Trophoblast cell (in vitro differentiated cells and primary cell): ENCODE measurements at regions not wholly inside any gene's neighbourhood (a gene's known extent, or its start where the extent isn't known, plus 50 kb on each side); places are given as distances from the start of the nearest gene placed in this dataset.

Source experiments
- DNase-seq, 2 donors: peaks; one replicate each; pipeline ENCODE4 v3.0.0-alpha.2; 2016
- H2AFZ ChIP-seq: 2 replicates; pipeline ENCODE4 v1.6.1; 2013; ENCODE audit warnings: low read length, moderate library complexity, mild to moderate bottlenecking; ENCODE audit not compliant: insufficient read depth, poor library complexity
- H2AK5ac ChIP-seq: 2 replicates; pipeline ENCODE4 v1.6.1; 2013; ENCODE audit warnings: mild to moderate bottlenecking, low read length
- H2BK120ac ChIP-seq: 2 replicates; pipeline ENCODE4 v1.6.1; 2013; ENCODE audit warnings: low read length, mild to moderate bottlenecking, moderate library complexity; ENCODE audit not compliant: insufficient read depth, poor library complexity
- H2BK12ac ChIP-seq: 2 replicates; pipeline ENCODE4 v1.6.1; 2013; ENCODE audit warnings: mild to moderate bottlenecking, low read length, moderate library complexity
- H2BK5ac ChIP-seq: 2 replicates; pipeline ENCODE4 v1.6.1; 2013; ENCODE audit warnings: low read length, low read depth, moderate library complexity, mild to moderate bottlenecking; ENCODE audit not compliant: poor library complexity
- H3K14ac ChIP-seq: 2 replicates; pipeline ENCODE4 v1.6.1; 2013; ENCODE audit warnings: mild to moderate bottlenecking, low read length
- H3K18ac ChIP-seq: 2 replicates; pipeline ENCODE4 v1.6.1; 2013; ENCODE audit warnings: mild to moderate bottlenecking, low read length
- H3K23ac ChIP-seq: 2 replicates; pipeline ENCODE4 v1.6.1; 2013; ENCODE audit warnings: low read length
- H3K27ac ChIP-seq: 2 replicates; pipeline ENCODE4 v1.5.1; 2013; ENCODE audit warnings: low read depth, mild to moderate bottlenecking, inconsistent platforms, low read length, moderate library complexity
- H3K27me3 ChIP-seq: 2 replicates; pipeline ENCODE4 v1.6.1; 2013; ENCODE audit warnings: inconsistent platforms, mild to moderate bottlenecking, low read length, moderate library complexity; ENCODE audit not compliant: insufficient read depth
- H3K36me3 ChIP-seq, 2 experiments: 1 replicate in 1 of 2; 2 replicates in 1 of 2; pipeline ENCODE4 v1.6.1; 2013; ENCODE audit warnings: low read length in 2 of 2, mild to moderate bottlenecking in 2 of 2, moderate library complexity in 1 of 2; ENCODE audit not compliant: insufficient read depth in 2 of 2, control insufficient read depth in 1 of 2
- H3K4ac ChIP-seq: 2 replicates; pipeline ENCODE4 v1.6.1; 2013; ENCODE audit warnings: low read depth, mild to moderate bottlenecking, low read length, moderate library complexity
- H3K4me1 ChIP-seq, 2 experiments: 1 replicate in 1 of 2; 2 replicates in 1 of 2; pipeline ENCODE4 v1.6.1; 2013; ENCODE audit warnings: low read length in 2 of 2, mild to moderate bottlenecking in 2 of 2, moderate library complexity in 1 of 2; ENCODE audit not compliant: insufficient read depth in 2 of 2, control insufficient read depth in 1 of 2
- H3K4me2 ChIP-seq: 2 replicates; pipeline ENCODE4 v1.6.1; 2013; ENCODE audit warnings: inconsistent platforms, mild to moderate bottlenecking, low read length, moderate library complexity
- H3K4me3 ChIP-seq: 2 replicates; pipeline ENCODE4 v1.5.1; 2013; ENCODE audit warnings: mild to moderate bottlenecking, low read depth, low read length, inconsistent platforms
- H3K79me1 ChIP-seq: one replicate; pipeline ENCODE4 v1.6.1; 2013; ENCODE audit warnings: low read length
- H3K79me2 ChIP-seq: 2 replicates; pipeline ENCODE4 v1.6.1; 2013; ENCODE audit warnings: low read length, mild to moderate bottlenecking; ENCODE audit not compliant: control insufficient read depth, insufficient read depth, poor library complexity
- H3K9ac ChIP-seq: 2 replicates; pipeline ENCODE4 v1.6.1; 2013; ENCODE audit warnings: mild to moderate bottlenecking, low read length
- H3K9me3 ChIP-seq: 2 replicates; pipeline ENCODE4 v1.6.1; 2013; ENCODE audit warnings: low read depth, mild to moderate bottlenecking, control low read depth, inconsistent platforms, low read length; ENCODE audit not compliant: insufficient read depth
- H4K12ac ChIP-seq: 2 replicates; pipeline ENCODE4 v1.6.1; 2013; ENCODE audit warnings: low read depth, mild to moderate bottlenecking, low read length, moderate library complexity
- H4K8ac ChIP-seq: 2 replicates; pipeline ENCODE4 v1.6.1; 2013; ENCODE audit warnings: low read depth, mild to moderate bottlenecking, low read length, moderate library complexity
- H4K91ac ChIP-seq: one replicate; pipeline ENCODE4 v1.6.1; 2013; ENCODE audit warnings: low read depth, mild to moderate bottlenecking, low read length, moderate library complexity
- WGBS: extraction: QIAGEN DNeasy Blood & Tissue Kit; methylation state at CpG from one replicate; pipeline ENCODE4 v1.1.7; 2013; ENCODE audit warnings: missing lambda C conversion rate; ENCODE audit not compliant: insufficient read length, insufficient coverage; ENCODE audit errors: extremely low coverage; 5-methylcytosine and 5-hydroxymethylcytosine counted together

- H3K23ac ChIP-seq = no peak overlapping the region
- H2BK120ac ChIP-seq = no peak overlapping the region
- no peaks in the 10 kb centered on the region for H3K36me3 ChIP-seq
- no peak overlapping the region for H3K18ac ChIP-seq
- H3K27ac ChIP-seq = no peak overlapping the region
- H2BK5ac ChIP-seq = no peak overlapping the region
- H3K4me3 ChIP-seq = no peak overlapping the region
- no peaks in the 10 kb centered on the region for H3K79me1 ChIP-seq
- H4K8ac ChIP-seq = no peak overlapping the region
- H3K27me3 ChIP-seq = no peaks in the 10 kb centered on the region
- H3K9ac ChIP-seq = no peak overlapping the region
- no peak overlapping the region for H3K4me2 ChIP-seq
- H3K4me1 ChIP-seq = no peaks in the 10 kb centered on the region
- no peak overlapping the region for H3K4ac ChIP-seq
- no peak overlapping the region for H3K14ac ChIP-seq
- H2BK12ac ChIP-seq = no peak overlapping the region
- no peak overlapping the region for H4K12ac ChIP-seq
- no peak overlapping the region for H4K91ac ChIP-seq
- no CpG with 5 or more reads among the region's 7 CpGs for WGBS
- H3K9me3 ChIP-seq = no peaks in the 10 kb centered on the region
- H2AFZ ChIP-seq = no peak overlapping the region
- H3K79me2 ChIP-seq = no peaks in the 10 kb centered on the region
- no peak for DNase-seq
- H2AK5ac ChIP-seq = no peak overlapping the region
These were observed 95.5 kb upstream of the MGMT start for GRCh38 chr10:129371541-129371940.

DNA sequence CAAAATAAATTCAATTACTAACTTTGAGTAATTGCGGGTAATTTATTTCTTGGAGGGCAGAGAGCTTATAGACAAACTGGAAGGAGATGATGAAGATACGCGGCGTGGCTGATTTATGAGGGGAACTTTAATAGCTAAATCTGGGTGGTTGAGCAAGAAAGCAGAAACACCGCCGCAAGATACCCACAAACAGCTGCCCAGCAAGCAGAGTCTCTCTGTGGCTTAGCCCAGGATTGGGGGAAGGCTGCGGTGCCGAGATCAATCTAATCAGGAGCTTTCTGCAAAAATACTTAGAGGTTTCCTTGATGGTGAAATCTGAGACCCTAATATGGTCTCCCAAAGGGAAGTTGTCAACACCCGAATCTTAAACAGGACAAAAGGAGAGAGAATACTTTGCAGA lies 94.9 kb upstream of the MGMT start:
- Histone ChIP-seq H2AFZ (no peak overlapping the region), H3K4me3 (no peak overlapping the region), H2BK120ac (no peak overlapping the region), H3K79me1 (no peaks in the 10 kb centered on the region), H2AK5ac (no peak overlapping the region), H2BK12ac (no peak overlapping the region), H3K9ac (no peak overlapping the region), H3K4me2 (no peak overlapping the region), H3K79me2 (no peaks in the 10 kb centered on the region), H3K9me3 (no peaks in the 10 kb centered on the region), H3K27me3 (no peaks in the 10 kb centered on the region), H4K12ac (no peak overlapping the region), H3K18ac (no peak overlapping the region), H4K91ac (no peak overlapping the region), H2BK5ac (no peak overlapping the region), H3K4ac (no peak overlapping the region), H4K8ac (no peak overlapping the region), H3K4me1 (no peaks in the 10 kb centered on the region), H3K23ac (no peak overlapping the region), H3K14ac (no peak overlapping the region), H3K36me3 (no peaks in the 10 kb centered on the region), H3K27ac (no peak overlapping the region)
- no CpG with 5 or more reads among the region's 9 CpGs for WGBS
- no peak for DNase-seq

DNA sequence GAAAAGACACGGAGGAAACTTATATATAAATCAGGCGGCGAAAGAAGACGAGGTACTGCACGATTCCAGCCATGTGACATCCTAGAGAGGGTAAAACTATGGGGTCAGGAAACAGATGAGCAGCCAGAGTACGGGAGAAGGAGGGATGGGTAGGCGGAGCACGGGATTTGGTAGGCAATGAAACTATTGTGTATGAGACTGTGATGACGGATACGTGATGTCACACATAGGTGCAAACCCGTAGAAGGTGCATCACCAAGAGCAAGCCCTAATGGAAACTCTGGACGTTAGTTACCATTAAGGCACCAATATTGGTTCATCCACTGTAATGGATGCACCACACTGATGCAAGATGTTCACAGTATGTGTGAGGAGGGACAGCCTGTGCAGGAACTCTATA lies 93.8 kb upstream of the MGMT start:
- no peaks in the 10 kb centered on the region for H3K36me3 ChIP-seq
- no peaks in the 10 kb centered on the region for H3K27me3 ChIP-seq
- H3K4ac ChIP-seq = no peak overlapping the region
- H3K9ac ChIP-seq = no peak overlapping the region
- no peak overlapping the region for H3K4me3 ChIP-seq
- WGBS = no CpG with 5 or more reads among the region's 12 CpGs
- no peak overlapping the region for H3K14ac ChIP-seq
- no peak for DNase-seq
- no peak overlapping the region for H2BK12ac ChIP-seq
- H4K8ac ChIP-seq = no peak overlapping the region
- H3K4me1 ChIP-seq = no peaks in the 10 kb centered on the region
- no peak overlapping the region for H2AFZ ChIP-seq
- no peaks in the 10 kb centered on the region for H3K79me2 ChIP-seq
- H3K23ac ChIP-seq = no peak overlapping the region
- no peaks in the 10 kb centered on the region for H3K79me1 ChIP-seq
- no peak overlapping the region for H4K12ac ChIP-seq
- H2BK120ac ChIP-seq = no peak overlapping the region
- no peak overlapping the region for H3K27ac ChIP-seq
- H3K9me3 ChIP-seq = no peaks in the 10 kb centered on the region
- H2BK5ac ChIP-seq = no peak overlapping the region
- H3K18ac ChIP-seq = no peak overlapping the region
- H4K91ac ChIP-seq = no peak overlapping the region
- no peak overlapping the region for H2AK5ac ChIP-seq
- no peak overlapping the region for H3K4me2 ChIP-seq

DNA sequence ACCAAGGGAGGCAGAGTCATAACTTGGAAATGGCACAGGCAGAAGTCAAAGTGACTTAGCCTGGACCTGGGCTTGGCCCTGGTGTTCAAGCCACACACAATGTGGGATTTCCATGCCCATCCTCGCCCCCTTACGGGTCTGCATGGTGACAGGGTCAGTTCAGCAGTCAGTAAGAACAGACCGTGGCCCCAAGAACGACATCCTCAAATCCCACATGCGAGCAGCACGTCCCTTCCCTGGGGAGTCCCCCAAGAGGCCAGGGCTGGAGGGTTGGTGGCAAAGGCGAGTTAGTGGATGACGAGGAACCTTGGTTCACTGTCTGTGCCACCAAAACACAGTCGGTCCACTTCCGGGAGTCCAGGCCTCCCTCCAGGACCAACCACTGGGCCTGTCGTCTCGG lies 93.3 kb upstream of the MGMT start:
- H3K4me3 ChIP-seq = no peak overlapping the region
- H3K18ac ChIP-seq = no peak overlapping the region
- no peaks in the 10 kb centered on the region for H3K4me1 ChIP-seq
- H4K12ac ChIP-seq = no peak overlapping the region
- H3K79me1 ChIP-seq = no peaks in the 10 kb centered on the region
- H3K36me3 ChIP-seq = no peaks in the 10 kb centered on the region
- H2BK5ac ChIP-seq = no peak overlapping the region
- no peak overlapping the region for H3K23ac ChIP-seq
- H3K27me3 ChIP-seq = no peaks in the 10 kb centered on the region
- no peak overlapping the region for H3K14ac ChIP-seq
- no peak overlapping the region for H3K4me2 ChIP-seq
- H3K9ac ChIP-seq = no peak overlapping the region
- no peaks in the 10 kb centered on the region for H3K79me2 ChIP-seq
- no peak overlapping the region for H2BK12ac ChIP-seq
- no peak overlapping the region for H2AK5ac ChIP-seq
- no peak overlapping the region for H2AFZ ChIP-seq
- H4K91ac ChIP-seq = no peak overlapping the region
- no peak for DNase-seq
- H3K27ac ChIP-seq = no peak overlapping the region
- no peak overlapping the region for H3K4ac ChIP-seq
- no peak overlapping the region for H4K8ac ChIP-seq
- no peaks in the 10 kb centered on the region for H3K9me3 ChIP-seq
- H2BK120ac ChIP-seq = no peak overlapping the region
- WGBS = no CpG with 5 or more reads among the region's 12 CpGs
